Gastroesophageal sphincter (tissue), 3 donors: ENCODE measurements at regions not wholly inside any gene's neighbourhood (a gene's known extent, or its start where the extent isn't known, plus 50 kb on each side); places are given as distances from the start of the nearest gene placed in this dataset.

Source experiments
- EP300 ChIP-seq: sonication (generic); formaldehyde crosslinking; IDR thresholded peaks from one replicate; pipeline ENCODE4 v1.6.1; 2017; ENCODE audit warnings: antibody characterized with exemption, mild to moderate bottlenecking
- POLR2A ChIP-seq, 2 donors: fragments of 450-650 bp; IDR thresholded peaks; one replicate each; pipeline ENCODE4 v1.6.1; 2017; ENCODE audit warnings: antibody characterized with exemption in 2 of 2, mild to moderate bottlenecking in 2 of 2, moderate library complexity in 1 of 2
- POLR2AphosphoS5 ChIP-seq: sonication (generic); formaldehyde crosslinking; IDR thresholded peaks from one replicate; pipeline ENCODE4 v1.6.1; 2017; ENCODE audit warnings: antibody characterized with exemption
- TF ChIP-seq, protein P1 (sequence below), 4 experiments: fragments of 200-600 bp in 2 of 4; fragments of 450-650 bp in 2 of 4; sonication (generic) in 1 of 4; IDR thresholded peaks; one replicate each; pipeline ENCODE4 v1.5.1; 2017 to 2019; ENCODE audit warnings: antibody characterized with exemption in 4 of 4, mild to moderate bottlenecking in 2 of 4, moderate library complexity in 2 of 4

DNA sequence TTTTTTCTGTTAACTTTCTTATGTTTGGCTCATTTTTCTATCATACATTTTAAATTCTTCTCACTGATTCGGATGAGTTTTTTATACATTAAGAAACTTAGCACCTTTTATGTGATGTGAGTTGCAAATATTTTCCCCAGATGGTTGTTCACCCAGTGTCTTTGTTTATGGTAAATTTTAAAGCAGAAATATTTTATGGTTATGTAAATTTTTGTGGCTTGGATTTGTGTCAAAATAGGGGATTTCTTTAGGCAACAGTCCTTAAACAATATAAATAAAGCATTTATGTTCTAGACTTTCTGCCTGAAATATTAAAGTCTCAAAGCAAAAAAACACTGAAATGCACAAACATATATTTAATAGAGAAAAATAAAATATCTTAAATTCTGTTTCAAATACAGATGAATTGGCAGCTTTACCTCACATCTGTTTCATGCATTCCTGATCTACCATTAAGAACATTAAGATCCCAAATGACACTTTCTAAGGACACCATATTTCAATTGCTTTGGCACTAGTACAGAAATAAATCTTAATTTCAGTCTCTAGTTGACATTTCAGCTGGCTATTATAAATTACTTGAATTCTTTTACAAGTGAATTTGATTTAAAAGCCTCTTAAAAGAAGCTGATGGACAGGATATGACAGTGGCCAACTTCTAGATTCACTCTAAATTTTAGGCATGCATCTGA, 646.6 kb downstream of the HACE1 start:
- TF ChIP-seq POLR2AphosphoS5 (no peak), POLR2A (IDR thresholded peaks at IDR 0.05) (no peak), EP300 (no peak)
- TF ChIP-seq, protein P1, sequence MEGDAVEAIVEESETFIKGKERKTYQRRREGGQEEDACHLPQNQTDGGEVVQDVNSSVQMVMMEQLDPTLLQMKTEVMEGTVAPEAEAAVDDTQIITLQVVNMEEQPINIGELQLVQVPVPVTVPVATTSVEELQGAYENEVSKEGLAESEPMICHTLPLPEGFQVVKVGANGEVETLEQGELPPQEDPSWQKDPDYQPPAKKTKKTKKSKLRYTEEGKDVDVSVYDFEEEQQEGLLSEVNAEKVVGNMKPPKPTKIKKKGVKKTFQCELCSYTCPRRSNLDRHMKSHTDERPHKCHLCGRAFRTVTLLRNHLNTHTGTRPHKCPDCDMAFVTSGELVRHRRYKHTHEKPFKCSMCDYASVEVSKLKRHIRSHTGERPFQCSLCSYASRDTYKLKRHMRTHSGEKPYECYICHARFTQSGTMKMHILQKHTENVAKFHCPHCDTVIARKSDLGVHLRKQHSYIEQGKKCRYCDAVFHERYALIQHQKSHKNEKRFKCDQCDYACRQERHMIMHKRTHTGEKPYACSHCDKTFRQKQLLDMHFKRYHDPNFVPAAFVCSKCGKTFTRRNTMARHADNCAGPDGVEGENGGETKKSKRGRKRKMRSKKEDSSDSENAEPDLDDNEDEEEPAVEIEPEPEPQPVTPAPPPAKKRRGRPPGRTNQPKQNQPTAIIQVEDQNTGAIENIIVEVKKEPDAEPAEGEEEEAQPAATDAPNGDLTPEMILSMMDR (IDR thresholded peaks at IDR 0.05) = no peak
